Epithelial cell of prostate (primary cell): ENCODE measurements at regions not wholly inside any gene's neighbourhood (a gene's known extent, or its start where the extent isn't known, plus 50 kb on each side); places are given as distances from the start of the nearest gene placed in this dataset.

Experiments
- DNase-seq: peaks from one replicate; pipeline ENCODE4 v3.0.0-alpha.2; 2011; ENCODE audit warnings: low read depth, low spot score
- H3K27ac ChIP-seq: fragments of 450-650 bp; 2 replicates; pipeline ENCODE4 v1.5.1; 2017; ENCODE audit warnings: mild to moderate bottlenecking

DNA sequence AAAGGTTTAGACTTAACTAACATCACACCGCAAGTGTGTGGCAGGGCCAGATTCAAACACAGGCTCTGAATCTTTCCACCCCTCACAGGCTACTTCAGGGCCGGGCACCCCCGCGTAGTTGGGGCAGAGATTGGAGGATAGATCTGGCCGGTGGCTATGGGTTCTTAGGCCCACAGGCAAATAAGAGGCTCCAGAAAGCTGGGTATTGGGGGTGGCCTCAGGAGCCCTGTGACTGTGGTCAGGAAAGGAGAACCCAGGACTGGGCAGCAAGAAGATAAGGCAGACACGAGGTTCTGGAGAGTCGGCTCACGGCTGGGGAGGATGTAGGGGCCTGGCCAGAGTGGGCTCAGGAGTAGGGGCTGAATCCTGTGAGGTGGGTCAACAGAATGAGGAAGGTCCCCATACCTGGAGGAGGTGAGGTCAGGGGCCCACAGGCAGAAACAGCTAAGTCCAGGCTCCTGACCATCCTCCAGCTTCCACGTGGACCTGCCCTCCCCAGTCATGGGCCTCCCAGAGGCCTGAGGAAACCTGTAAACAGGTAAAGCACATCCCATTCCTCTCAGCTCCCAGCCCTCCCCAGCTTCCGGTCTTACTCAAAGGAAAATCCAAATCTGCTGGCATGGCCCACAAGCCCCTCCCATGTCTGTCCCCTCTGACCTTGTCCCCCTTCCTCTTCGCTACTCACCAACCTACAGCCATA lies 306.2 kb downstream of the MATN1 start:
- DNase-seq, result no peak
- no peak overlapping the region for H3K27ac ChIP-seq

- no peak overlapping the region for H3K27ac ChIP-seq
- DNase-seq, result no peak
These were observed 307.1 kb downstream of the MATN1 start for GRCh38 chr1:30416221-30416820.

DNA sequence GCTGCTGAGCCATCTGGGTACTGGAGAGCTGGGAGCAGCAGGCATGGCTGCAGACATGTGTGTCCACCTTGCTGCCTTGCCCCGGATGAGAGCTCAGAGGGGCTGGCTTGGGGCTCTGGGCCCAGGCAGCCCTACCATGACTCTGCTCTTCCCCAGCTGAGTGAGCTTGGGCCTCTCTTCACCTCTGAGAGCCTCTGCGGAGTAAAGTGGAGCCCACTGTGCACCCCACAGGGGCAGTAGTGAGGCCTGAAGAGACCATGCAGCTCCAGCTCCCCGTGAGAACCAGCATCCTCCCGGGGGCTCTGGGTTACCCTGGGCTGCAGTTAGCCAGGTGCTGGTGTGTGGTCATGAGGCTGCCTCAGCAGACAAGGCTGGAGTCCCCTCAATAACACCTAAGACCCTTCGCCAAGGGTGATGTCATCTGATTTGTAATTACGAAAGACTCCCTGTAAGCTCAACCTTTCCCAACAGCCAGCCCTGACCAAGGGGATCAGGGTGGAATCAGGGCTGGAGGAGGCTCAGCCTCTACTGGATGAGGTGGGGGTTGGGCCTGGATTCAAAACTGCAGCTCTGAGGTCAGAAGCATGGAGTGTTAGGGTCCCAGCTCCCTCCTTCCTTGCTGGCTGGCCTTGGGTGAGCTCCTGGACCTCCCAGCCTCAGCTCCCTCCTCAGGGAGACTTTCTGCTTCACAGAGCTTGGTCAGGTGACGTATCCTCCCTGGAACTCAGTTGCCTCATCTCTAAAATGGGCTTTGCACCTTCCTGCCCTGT lies 308.0 kb downstream of the MATN1 start:
- DNase-seq, result no peak
- no peak overlapping the region for H3K27ac ChIP-seq

- DNase-seq, result no peak
- no peak overlapping the region for H3K27ac ChIP-seq
These were observed 308.6 kb downstream of the MATN1 start for GRCh38 chr1:30414851-30415165.

DNA sequence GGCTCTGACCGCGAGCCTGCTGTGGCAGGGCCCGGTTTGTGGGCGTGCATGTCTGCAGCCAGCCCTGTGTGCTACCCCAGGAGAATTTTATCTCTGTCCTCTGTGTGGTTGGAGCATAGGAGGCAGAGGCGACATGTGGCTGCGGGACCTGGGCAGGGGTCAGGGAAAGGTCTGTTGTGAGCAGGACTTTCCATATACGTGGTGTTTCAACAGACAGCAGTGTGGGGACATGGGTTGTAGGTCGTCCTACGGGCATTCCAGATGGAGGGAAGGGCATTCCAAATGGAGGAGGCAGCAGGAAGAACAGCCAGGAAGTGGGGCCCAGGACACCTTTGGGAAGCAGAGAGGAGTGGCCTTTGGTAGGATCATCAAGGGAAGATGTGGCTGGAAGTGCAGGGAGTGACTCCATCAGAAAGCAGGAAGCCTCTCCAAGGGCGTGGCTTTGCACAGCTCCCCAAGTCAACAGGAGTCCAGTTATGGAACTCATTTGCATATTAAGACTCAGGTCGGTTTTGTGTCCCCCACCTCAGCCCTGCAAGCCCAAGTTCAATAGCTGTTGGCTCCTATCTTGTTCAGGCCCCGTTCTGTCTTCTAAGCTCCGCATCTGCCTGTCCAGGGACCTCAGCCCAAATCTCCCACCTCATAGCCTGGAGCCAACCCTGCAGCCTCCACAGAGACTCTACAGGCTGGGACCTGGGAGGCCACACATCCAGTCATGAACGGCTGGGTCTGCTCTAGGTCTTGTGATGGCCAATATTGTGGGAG lies 309.1 kb downstream of the MATN1 start:
- no peak overlapping the region for H3K27ac ChIP-seq
- no peak for DNase-seq

GRCh38 chr1:30413606-30414005 lies 309.8 kb downstream of the MATN1 start:
- DNase-seq, result no peak
- no peak overlapping the region for H3K27ac ChIP-seq

GRCh38 chr1:30413111-30413440 lies 310.3 kb downstream of the MATN1 start:
- DNase-seq, result no peak
- H3K27ac ChIP-seq, result no peak overlapping the region

- H3K27ac ChIP-seq, result no peak overlapping the region
- DNase-seq, result peak; percentile 39
These were observed 310.9 kb downstream of the MATN1 start for GRCh38 chr1:30412241-30413110.

- no peak overlapping the region for H3K27ac ChIP-seq
These were observed 312.2 kb downstream of the MATN1 start for GRCh38 chr1:30411206-30411605.

DNA sequence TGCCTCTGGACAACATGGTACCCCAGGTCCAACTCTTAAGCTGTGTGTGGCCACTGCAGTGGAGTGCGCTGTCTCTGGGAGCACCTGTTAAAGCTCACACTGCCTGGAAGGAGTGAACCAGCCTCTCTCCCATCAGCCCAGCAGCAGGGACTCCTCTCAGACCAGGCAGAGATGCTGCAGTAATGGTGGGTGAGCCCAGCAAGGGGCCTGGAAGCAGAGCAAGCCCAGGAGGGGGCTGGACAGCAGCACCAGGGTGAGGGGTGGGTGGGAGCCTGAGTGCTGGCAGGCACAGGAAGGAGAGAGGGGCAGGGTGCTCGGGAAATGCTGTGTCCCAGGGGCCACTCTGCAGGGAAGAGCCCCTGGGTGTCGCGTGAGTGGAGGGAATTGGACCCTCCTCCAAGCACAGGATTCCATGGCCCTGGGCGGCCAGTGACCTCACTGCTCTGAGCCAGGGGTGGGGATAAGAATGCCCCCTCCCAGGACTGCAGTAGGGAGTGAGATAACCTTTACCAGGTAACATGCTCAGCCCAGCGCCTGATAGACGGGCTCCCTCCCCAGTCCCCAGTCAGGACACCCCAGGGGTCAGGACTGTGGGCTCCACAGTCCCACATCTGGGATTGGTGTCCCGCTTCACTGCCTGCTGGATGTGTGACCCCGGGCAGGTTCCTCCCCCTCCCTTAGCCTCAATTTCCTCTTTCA lies 313.1 kb downstream of the MATN1 start:
- no peak for DNase-seq
- no peak overlapping the region for H3K27ac ChIP-seq

More at GRCh38 chr1:30411206-30411605, 312.2 kb downstream of the MATN1 start:
- no peak for DNase-seq

DNA sequence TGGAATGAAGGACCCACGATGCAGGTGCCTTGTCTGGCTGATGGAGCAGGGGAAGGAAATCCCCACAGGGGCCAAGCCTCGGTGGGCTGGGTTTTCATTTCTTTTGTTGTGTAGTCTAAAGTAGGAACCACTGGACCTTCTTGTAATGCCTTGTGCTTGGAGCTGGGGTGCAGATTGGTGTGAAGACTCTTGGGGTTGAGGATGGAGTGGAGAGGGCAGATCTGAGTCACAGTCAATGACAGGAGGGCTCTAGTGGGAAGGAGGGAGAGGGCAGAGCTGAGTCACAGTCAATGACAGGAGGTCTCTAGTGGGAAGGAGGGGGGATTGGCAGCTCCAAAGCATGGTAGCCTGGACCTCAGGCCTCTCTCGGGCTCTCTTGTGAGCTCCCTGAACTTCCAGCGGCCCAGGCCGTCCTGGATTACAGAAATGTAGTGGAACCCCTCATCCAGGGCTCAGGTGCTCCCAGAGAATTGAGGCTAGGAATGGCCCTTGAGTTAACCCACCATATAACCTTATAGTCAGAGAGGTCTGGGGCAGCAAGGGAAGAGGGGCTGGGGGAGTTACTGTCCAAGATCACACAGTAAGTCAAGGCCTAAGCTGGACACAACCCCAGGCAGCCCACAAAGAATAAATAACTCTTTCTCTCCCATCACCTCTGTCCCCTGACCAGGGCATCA lies 313.8 kb downstream of the MATN1 start:
- H3K27ac ChIP-seq, result no peak overlapping the region
- no peak for DNase-seq

DNA sequence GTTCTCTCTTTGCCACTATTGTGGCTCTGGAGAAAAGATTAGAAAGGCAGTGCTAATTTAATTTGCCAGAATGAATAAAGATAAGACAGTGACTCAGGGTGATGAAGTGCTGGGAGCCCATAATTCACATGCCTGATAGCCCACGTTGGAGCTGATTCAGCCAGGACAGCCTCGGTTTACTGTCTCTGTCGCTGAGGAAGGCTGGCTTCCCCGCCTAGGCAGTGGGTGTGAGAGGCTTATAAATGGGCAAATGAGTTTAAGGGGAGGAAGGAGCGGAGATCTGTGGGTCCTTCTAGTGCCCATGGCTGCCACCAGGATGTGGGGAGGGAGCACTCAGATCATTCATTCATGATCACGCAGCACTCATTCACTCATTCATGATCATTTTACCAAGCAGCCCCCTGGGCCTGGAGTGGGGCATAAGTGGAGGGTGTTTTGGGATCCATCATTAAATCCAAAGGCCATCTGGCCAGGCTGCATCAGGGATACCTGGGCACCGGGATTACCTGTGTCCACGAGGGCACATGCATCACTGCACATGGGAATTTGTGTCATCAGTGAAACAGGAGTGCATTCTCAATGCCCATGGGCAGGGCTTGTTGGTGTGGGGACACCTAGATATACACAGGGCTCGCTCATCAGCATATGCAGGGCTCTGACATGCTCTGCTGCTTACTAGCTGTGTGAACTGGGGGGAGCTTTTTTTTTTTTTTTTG lies 315.4 kb downstream of the MATN1 start:
- H3K27ac ChIP-seq, result no peak overlapping the region
- no peak for DNase-seq

GRCh38 chr1:30406996-30407864 lies 316.2 kb downstream of the MATN1 start:
- no peak overlapping the region for H3K27ac ChIP-seq
- DNase-seq, result no peak

DNA sequence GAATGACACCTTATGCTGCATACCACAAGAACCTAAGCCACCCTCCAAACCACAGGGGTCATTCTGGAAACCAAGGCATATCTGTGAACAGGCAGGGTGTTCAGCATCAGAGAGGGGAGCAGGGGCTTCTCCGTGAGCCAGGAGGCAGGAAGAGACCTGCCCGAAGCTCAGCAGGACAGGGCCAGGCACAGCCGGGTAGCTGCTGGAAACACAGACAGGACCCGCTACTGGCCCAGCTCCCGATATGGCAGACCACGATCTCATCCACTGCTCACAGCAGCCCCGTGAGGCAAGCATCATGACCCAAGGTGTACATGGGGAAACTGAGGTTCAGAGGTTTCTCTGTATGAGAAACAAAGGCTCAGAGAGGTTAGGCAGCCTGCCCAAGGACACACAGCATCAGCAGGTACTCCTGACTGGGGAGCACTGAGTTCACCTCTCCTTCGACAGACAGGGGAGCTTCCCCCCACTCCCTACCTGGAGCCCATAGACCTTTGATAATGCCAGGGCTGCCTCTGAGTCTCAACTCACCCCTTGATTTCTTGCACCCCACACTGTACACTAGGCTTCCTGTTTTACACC lies 317.7 kb downstream of the MATN1 start:
- H3K27ac ChIP-seq, result no peak overlapping the region
- no peak for DNase-seq

GRCh38 chr1:30405081-30405480 lies 318.3 kb downstream of the MATN1 start:
- no peak for DNase-seq

GRCh38 chr1:30404341-30404740 lies 319.0 kb downstream of the MATN1 start:
- DNase-seq, result no peak
- H3K27ac ChIP-seq, result no peak overlapping the region

More at GRCh38 chr1:30405081-30405480, 318.3 kb downstream of the MATN1 start:
- H3K27ac ChIP-seq, result no peak overlapping the region

DNA sequence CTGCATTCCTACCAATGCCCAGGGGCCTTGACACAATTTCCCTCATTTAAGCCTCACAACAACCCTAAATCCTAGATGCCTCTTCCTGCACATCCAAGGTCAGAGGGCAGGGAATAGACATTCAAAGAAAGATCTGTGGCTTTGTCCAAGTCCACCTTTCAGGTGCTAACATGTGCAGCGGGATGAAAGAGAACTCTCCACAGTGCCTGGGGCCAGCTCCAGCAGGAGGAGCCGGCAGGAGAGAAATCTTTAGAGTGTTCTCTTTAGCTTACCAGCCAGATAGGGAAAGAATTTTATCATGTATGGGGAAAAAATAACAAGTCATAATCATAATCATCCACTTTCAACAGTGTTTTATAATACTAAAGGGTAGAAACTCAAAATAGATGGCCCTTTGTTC lies 319.7 kb downstream of the MATN1 start:
- no peak overlapping the region for H3K27ac ChIP-seq
- no peak for DNase-seq
